Gastrocnemius medialis (tissue), 4 donors: ENCODE measurements at regions not wholly inside any gene's neighbourhood (a gene's known extent, or its start where the extent isn't known, plus 50 kb on each side); places are given as distances from the start of the nearest gene placed in this dataset.

ENCODE experiments used
- POLR2A ChIP-seq, 2 donors: fragments of 450-650 bp; IDR thresholded peaks; one replicate each; pipeline ENCODE4 v1.6.1; 2017; ENCODE audit warnings: antibody characterized with exemption in 2 of 2, mild to moderate bottlenecking in 2 of 2, moderate library complexity in 2 of 2
- TF ChIP-seq, protein P1 (sequence below), 5 experiments: fragments of 450-650 bp in 3 of 5; fragments of 200-600 bp in 2 of 5; sonication (generic) in 2 of 5; IDR thresholded peaks in 4 of 5; conservative IDR thresholded peaks in 1 of 5; 1 replicate in 4 of 5; 2 replicates in 1 of 5; pipeline ENCODE4 v1.5.1; 2016 to 2019; ENCODE audit warnings: antibody characterized with exemption in 5 of 5, mild to moderate bottlenecking in 3 of 5, moderate library complexity in 3 of 5

DNA sequence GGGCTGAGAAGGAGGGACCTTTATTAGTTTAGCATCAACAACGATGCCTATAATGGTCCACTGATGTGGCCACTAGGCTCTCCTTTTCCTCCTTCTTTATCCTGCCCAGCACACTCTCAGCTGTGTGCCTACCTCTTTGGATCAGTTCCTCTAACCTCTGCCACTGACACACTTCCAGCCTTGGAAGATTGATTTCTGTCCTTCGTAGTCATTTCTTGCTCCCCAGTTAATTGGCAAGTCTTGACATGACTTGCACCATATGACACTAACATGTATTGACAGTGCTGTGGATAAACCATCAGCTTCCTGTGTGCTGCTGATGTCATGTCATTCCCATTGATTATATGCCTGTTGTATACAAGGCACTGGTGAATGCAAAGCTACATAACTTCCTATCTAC, 90.2 kb upstream of the PLEKHG7 start:
- TF ChIP-seq, protein P1, sequence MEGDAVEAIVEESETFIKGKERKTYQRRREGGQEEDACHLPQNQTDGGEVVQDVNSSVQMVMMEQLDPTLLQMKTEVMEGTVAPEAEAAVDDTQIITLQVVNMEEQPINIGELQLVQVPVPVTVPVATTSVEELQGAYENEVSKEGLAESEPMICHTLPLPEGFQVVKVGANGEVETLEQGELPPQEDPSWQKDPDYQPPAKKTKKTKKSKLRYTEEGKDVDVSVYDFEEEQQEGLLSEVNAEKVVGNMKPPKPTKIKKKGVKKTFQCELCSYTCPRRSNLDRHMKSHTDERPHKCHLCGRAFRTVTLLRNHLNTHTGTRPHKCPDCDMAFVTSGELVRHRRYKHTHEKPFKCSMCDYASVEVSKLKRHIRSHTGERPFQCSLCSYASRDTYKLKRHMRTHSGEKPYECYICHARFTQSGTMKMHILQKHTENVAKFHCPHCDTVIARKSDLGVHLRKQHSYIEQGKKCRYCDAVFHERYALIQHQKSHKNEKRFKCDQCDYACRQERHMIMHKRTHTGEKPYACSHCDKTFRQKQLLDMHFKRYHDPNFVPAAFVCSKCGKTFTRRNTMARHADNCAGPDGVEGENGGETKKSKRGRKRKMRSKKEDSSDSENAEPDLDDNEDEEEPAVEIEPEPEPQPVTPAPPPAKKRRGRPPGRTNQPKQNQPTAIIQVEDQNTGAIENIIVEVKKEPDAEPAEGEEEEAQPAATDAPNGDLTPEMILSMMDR (IDR thresholded peaks at IDR 0.05 in 4 of 5, conservative IDR thresholded peaks at IDR 0.05 in 1 of 5) = no peak
- TF ChIP-seq POLR2A (IDR thresholded peaks at IDR 0.05) = no peak
